ENCODE measurements at regions not wholly inside any gene's neighbourhood (a gene's known extent, or its start where the extent isn't known, plus 50 kb on each side); places are given as distances from the start of the nearest gene placed in this dataset.

- TF ChIP-seq POLR2AphosphoS5 (IDR thresholded peaks at IDR 0.05) (no peak), EP300 (IDR thresholded peaks at IDR 0.05) (no peak), POLR2A (IDR thresholded peaks at IDR 0.05) (no peak)
- TF ChIP-seq, protein P1, sequence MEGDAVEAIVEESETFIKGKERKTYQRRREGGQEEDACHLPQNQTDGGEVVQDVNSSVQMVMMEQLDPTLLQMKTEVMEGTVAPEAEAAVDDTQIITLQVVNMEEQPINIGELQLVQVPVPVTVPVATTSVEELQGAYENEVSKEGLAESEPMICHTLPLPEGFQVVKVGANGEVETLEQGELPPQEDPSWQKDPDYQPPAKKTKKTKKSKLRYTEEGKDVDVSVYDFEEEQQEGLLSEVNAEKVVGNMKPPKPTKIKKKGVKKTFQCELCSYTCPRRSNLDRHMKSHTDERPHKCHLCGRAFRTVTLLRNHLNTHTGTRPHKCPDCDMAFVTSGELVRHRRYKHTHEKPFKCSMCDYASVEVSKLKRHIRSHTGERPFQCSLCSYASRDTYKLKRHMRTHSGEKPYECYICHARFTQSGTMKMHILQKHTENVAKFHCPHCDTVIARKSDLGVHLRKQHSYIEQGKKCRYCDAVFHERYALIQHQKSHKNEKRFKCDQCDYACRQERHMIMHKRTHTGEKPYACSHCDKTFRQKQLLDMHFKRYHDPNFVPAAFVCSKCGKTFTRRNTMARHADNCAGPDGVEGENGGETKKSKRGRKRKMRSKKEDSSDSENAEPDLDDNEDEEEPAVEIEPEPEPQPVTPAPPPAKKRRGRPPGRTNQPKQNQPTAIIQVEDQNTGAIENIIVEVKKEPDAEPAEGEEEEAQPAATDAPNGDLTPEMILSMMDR (IDR thresholded peaks at IDR 0.05), result no peak
- Histone ChIP-seq H3K9me3 (no peaks in the 10 kb centered on the region), H3K36me3 (no peaks in the 10 kb centered on the region), H3K27me3 (no peaks in the 10 kb centered on the region), H3K27ac (no peak overlapping the region), H3K4me3 (no peak overlapping the region), H3K4me1 (no peaks in the 10 kb centered on the region)
- 17 to 33% methylated on average over 2 of the region's 2 CpGs for WGBS, 2 donors (ENCODE audit: low coverage in 1 of 2)
- ATAC-seq, result no peak
These were observed 319.4 kb downstream of the TLR4 start for GRCh38 chr9:118023644-118024043.

DNA sequence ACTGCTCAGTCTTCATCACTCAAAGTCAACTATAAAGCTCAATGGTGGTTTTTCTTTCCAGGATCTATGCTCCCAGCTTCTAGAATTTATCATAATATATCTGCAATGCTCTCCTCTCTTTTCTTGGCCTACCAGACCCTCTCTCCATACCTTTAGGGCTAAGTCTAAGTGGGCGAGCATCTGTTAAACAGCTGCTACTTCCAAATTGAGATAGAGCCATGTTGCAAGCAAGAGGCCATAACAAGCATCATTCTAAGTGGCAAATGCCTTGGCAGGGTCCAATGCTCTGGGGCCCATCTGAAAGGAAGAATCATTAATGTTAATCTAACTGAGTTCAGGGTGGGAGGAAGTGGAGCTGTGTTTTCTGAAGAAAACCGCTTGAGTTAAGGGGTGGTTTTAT lies 324.0 kb downstream of the TLR4 start:
- TF ChIP-seq POLR2A (IDR thresholded peaks at IDR 0.05), result no peak
- no peak for ATAC-seq
- H3K4me3 ChIP-seq, result no peak overlapping the region
- H3K4me1 ChIP-seq, result no peaks in the 10 kb centered on the region
- H3K9me3 ChIP-seq, result no peaks in the 10 kb centered on the region
- H3K36me3 ChIP-seq, result no peaks in the 10 kb centered on the region
- 29 to 53% methylated on average over 2 of the region's 2 CpGs for WGBS, 2 donors (ENCODE audit: low coverage in 1 of 2)
- no peak overlapping the region for H3K27ac ChIP-seq
- peaks cover 5% of the 10 kb centered on the region for H3K27me3 ChIP-seq

- Histone ChIP-seq H3K4me1 (no peaks in the 10 kb centered on the region), H3K27ac (no peak overlapping the region), H3K9me3 (no peaks in the 10 kb centered on the region), H3K4me3 (no peak overlapping the region), H3K36me3 (no peaks in the 10 kb centered on the region), H3K27me3 (peaks cover 5% of the 10 kb centered on the region)
- ATAC-seq, result no peak
- no peak for TF ChIP-seq POLR2AphosphoS5 (IDR thresholded peaks at IDR 0.05)
- TF ChIP-seq, protein P1 (IDR thresholded peaks at IDR 0.05), result no peak
- TF ChIP-seq POLR2A (IDR thresholded peaks at IDR 0.05), result no peak
- TF ChIP-seq EP300 (IDR thresholded peaks at IDR 0.05), result no peak
These were observed 325.2 kb downstream of the TLR4 start for GRCh38 chr9:118029425-118029824.

GRCh38 chr9:118034701-118035100 lies 330.5 kb downstream of the TLR4 start:
- H3K36me3 ChIP-seq, result no peaks in the 10 kb centered on the region
- H3K4me1 ChIP-seq, result no peaks in the 10 kb centered on the region
- H3K27ac ChIP-seq, result no peak overlapping the region
- no peaks in the 10 kb centered on the region for H3K9me3 ChIP-seq
- no peak for ATAC-seq
- H3K4me3 ChIP-seq, result no peak overlapping the region
- H3K27me3 ChIP-seq, result no peaks in the 10 kb centered on the region
- no peak for TF ChIP-seq POLR2AphosphoS5 (IDR thresholded peaks at IDR 0.05)
- no peak for TF ChIP-seq EP300 (IDR thresholded peaks at IDR 0.05)
- TF ChIP-seq, protein P1 (IDR thresholded peaks at IDR 0.05), result no peak
- no peak for TF ChIP-seq POLR2A (IDR thresholded peaks at IDR 0.05)
- 29 to 50% methylated on average over 1 of the region's 1 CpG for WGBS, 2 donors (ENCODE audit: low coverage in 1 of 2)

DNA sequence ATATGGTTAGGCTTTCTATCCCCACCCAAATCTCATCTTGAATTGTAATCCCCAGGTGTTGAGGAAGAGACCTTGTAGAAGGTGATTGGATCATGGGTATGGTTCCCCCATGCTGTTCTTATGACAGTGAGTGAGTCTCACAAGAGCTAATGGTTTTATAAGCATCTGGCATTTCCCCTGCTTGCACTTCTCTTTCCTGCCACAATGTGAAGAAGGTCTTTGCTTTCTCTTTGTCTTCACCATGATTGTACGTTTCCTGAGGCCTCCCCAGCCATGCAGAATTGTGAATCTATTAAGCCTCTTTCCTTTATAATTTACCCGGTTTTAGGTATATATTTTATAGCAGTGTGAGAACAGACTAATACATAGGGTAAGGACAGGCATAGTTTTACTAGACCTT lies 334.5 kb downstream of the TLR4 start:
- H3K4me3 ChIP-seq, result no peak overlapping the region
- WGBS, 2 donors (ENCODE audit: low coverage in 1 of 2), result 64 to 67% methylated on average over 2 of the region's 2 CpGs
- TF ChIP-seq, protein P1 (IDR thresholded peaks at IDR 0.05), result no peak
- TF ChIP-seq POLR2A (IDR thresholded peaks at IDR 0.05), result no peak
- no peak for TF ChIP-seq EP300 (IDR thresholded peaks at IDR 0.05)
- TF ChIP-seq POLR2AphosphoS5 (IDR thresholded peaks at IDR 0.05), result no peak
- no peak overlapping the region for H3K27ac ChIP-seq
- no peaks in the 10 kb centered on the region for H3K36me3 ChIP-seq
- no peaks in the 10 kb centered on the region for H3K4me1 ChIP-seq
- no peaks in the 10 kb centered on the region for H3K27me3 ChIP-seq
- ATAC-seq, result no peak
- no peaks in the 10 kb centered on the region for H3K9me3 ChIP-seq

DNA sequence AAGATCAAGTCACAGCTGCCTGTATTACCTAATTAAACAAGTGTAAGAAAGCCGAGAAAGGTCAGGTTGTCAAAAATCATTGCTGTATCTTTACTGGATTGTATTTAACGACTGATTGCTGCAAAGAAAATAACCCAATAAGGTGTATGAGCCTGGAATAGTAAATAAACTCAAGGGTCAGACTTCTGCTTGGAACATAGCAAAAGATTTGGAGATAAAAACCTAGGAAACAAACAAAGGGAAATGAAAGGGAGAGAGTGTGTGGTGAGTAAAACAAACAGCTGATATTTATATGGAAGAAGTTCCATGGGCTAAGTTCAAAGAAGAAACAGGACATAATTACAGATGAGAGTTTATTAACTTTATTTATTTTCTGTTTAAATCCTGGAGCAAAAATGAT lies 354.0 kb downstream of the TLR4 start:
- H3K27me3 ChIP-seq, result no peaks in the 10 kb centered on the region
- no peaks in the 10 kb centered on the region for H3K36me3 ChIP-seq
- H3K4me3 ChIP-seq, result no peak overlapping the region
- TF ChIP-seq EP300 (IDR thresholded peaks at IDR 0.05) (no peak), POLR2A (IDR thresholded peaks at IDR 0.05) (no peak), POLR2AphosphoS5 (IDR thresholded peaks at IDR 0.05) (no peak)
- TF ChIP-seq, protein P1 (IDR thresholded peaks at IDR 0.05), result no peak
- no peak for ATAC-seq
- no peak overlapping the region for H3K27ac ChIP-seq
- 58 to 64% methylated on average over 2 of the region's 2 CpGs for WGBS, 2 donors (ENCODE audit: low coverage in 1 of 2)
- no peaks in the 10 kb centered on the region for H3K9me3 ChIP-seq
- no peaks in the 10 kb centered on the region for H3K4me1 ChIP-seq
